ENCODE measurements at regions not wholly inside any gene's neighbourhood (a gene's known extent, or its start where the extent isn't known, plus 50 kb on each side); places are given as distances from the start of the nearest gene placed in this dataset.

- DNase-seq, result no peak
- no peaks in the 10 kb centered on the region for H3K9me3 ChIP-seq
- no peaks in the 10 kb centered on the region for H3K27me3 ChIP-seq
- intact Hi-C loops (cut with DNase I; ENCODE audit: low total_unique reads), result no loop called here
- no peak overlapping the region for H3K4me3 ChIP-seq
- H3K36me3 ChIP-seq (ENCODE audit: low read depth, missing control alignments), result no peaks in the 10 kb centered on the region
- H3K4me1 ChIP-seq, result no peaks in the 10 kb centered on the region
- 89 to 97% methylated on average over 2 of the region's 2 CpGs for WGBS, 2 donors
- H3K27ac ChIP-seq, result no peak overlapping the region
- TF ChIP-seq POLR2A (IDR thresholded peaks at IDR 0.05) (no peak), CTCF (IDR thresholded peaks at IDR 0.05) (no peak)
Measured at GRCh38 chrX:42499620-42500019, 278.3 kb downstream of the PPP1R2C start.

- intact Hi-C loops (cut with DNase I; ENCODE audit: low total_unique reads), result no loop called here
- 94 to 99% methylated on average over 4 of the region's 4 CpGs for WGBS, 2 donors
- H3K27ac ChIP-seq, result no peak overlapping the region
- no peak for DNase-seq
- no peaks in the 10 kb centered on the region for H3K27me3 ChIP-seq
- H3K4me3 ChIP-seq, result no peak overlapping the region
- TF ChIP-seq CTCF (IDR thresholded peaks at IDR 0.05), result no peak
- TF ChIP-seq POLR2A (IDR thresholded peaks at IDR 0.05), result no peak
- H3K4me1 ChIP-seq, result no peaks in the 10 kb centered on the region
- no peaks in the 10 kb centered on the region for H3K9me3 ChIP-seq
- no peaks in the 10 kb centered on the region for H3K36me3 ChIP-seq (ENCODE audit: low read depth, missing control alignments)
Measured at GRCh38 chrX:42497356-42497755, 280.6 kb downstream of the PPP1R2C start.

- no peak overlapping the region for H3K27ac ChIP-seq
- no peak for TF ChIP-seq POLR2A (IDR thresholded peaks at IDR 0.05)
- no peak for TF ChIP-seq CTCF (IDR thresholded peaks at IDR 0.05)
- DNase-seq, result no peak
- H3K36me3 ChIP-seq (ENCODE audit: low read depth, missing control alignments), result no peaks in the 10 kb centered on the region
- intact Hi-C loops (cut with DNase I; ENCODE audit: low total_unique reads), result no loop called here
- no peaks in the 10 kb centered on the region for H3K4me1 ChIP-seq
- no peaks in the 10 kb centered on the region for H3K9me3 ChIP-seq
- H3K4me3 ChIP-seq, result no peak overlapping the region
- no peaks in the 10 kb centered on the region for H3K27me3 ChIP-seq
Measured at GRCh38 chrX:42496239-42496638, 281.7 kb downstream of the PPP1R2C start.

- H3K9me3 ChIP-seq, result no peaks in the 10 kb centered on the region
Measured at GRCh38 chrX:42495139-42495538, 282.8 kb downstream of the PPP1R2C start.

More at GRCh38 chrX:42495139-42495538, 282.8 kb downstream of the PPP1R2C start:
- TF ChIP-seq POLR2A (IDR thresholded peaks at IDR 0.05), result no peak
- TF ChIP-seq CTCF (IDR thresholded peaks at IDR 0.05), result no peak
- Histone ChIP-seq H3K36me3 (ENCODE audit: low read depth, missing control alignments) (no peaks in the 10 kb centered on the region), H3K27me3 (no peaks in the 10 kb centered on the region), H3K4me1 (no peaks in the 10 kb centered on the region), H3K4me3 (no peak overlapping the region), H3K27ac (no peak overlapping the region)
- WGBS, 2 donors, result 93 to 97% methylated on average over 3 to 7 of the region's 7 CpGs
- intact Hi-C loops (cut with DNase I; ENCODE audit: low total_unique reads), result no loop called here
- no peak for DNase-seq
